Adipocyte (in vitro differentiated cells): ENCODE measurements at regions not wholly inside any gene's neighbourhood (a gene's known extent, or its start where the extent isn't known, plus 50 kb on each side); places are given as distances from the start of the nearest gene placed in this dataset.
"Not testable (repeated sequence)": the region's sequence is repeated elsewhere in the genome, so short reads cannot be mapped to it uniquely, and the experiment has no call there.

ENCODE experiments used
- DNase-seq: peaks from one replicate; pipeline ENCODE4 v3.0.0-alpha.2; 2015; ENCODE audit warnings: low read depth
- H3K27me3 ChIP-seq: replicated peaks from 2 replicates; pipeline ENCODE4 v1.7.0; 2013; ENCODE audit warnings: mild to moderate bottlenecking, low read length, moderate library complexity; ENCODE audit not compliant: control insufficient read depth, insufficient read depth
- H3K36me3 ChIP-seq: 2 replicates; pipeline ENCODE4 v1.7.0; 2013; ENCODE audit warnings: low read length, mild to moderate bottlenecking, moderate library complexity; ENCODE audit not compliant: control insufficient read depth, insufficient read depth, severe bottlenecking
- H3K4me1 ChIP-seq: 2 replicates; pipeline ENCODE4 v1.7.0; 2013; ENCODE audit warnings: mild to moderate bottlenecking, low read length, moderate library complexity; ENCODE audit not compliant: control insufficient read depth, insufficient read depth
- H3K4me3 ChIP-seq: 2 replicates; pipeline ENCODE4 v1.7.0; 2013; ENCODE audit warnings: mild to moderate bottlenecking, low read length, moderate library complexity
- H3K9ac ChIP-seq: 2 replicates; pipeline ENCODE4 v1.7.0; 2013; ENCODE audit warnings: mild to moderate bottlenecking, low read length, moderate library complexity
- H3K9me3 ChIP-seq: 2 replicates; pipeline ENCODE4 v1.7.0; 2013; ENCODE audit warnings: mild to moderate bottlenecking, low read length, moderate library complexity; ENCODE audit not compliant: control insufficient read depth

GRCh38 chrX:121179972-121180371, 132.6 kb downstream of the GLUD2 start:
- peaks cover 6% of the 10 kb centered on the region for H3K9me3 ChIP-seq
- H3K36me3 ChIP-seq, result no peaks in the 10 kb centered on the region
- DNase-seq, result no peak
- no peak overlapping the region for H3K4me3 ChIP-seq
- no peaks in the 10 kb centered on the region for H3K4me1 ChIP-seq
- no peak overlapping the region for H3K9ac ChIP-seq
- no peaks in the 10 kb centered on the region for H3K27me3 ChIP-seq

DNA sequence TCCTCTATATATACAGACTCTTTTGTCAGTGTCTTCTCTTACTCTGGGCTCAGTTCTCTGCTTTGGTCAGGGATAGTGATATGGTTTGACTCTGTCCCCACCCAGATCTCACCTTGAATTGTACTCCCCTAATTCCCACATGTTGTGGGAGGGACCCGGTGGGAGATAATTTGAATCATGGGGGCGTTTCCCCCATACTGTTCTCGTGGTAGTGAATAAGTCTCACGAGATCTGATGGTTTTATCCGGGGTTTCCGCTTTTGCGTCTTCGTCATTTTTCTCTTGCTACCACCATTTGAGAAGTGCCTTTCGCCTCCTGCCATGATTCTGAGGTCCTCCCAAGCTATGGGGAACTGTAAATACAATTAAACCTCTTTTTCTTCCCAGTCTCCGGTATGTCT, 144.4 kb downstream of the GLUD2 start:
- no peaks in the 10 kb centered on the region for H3K36me3 ChIP-seq
- no peak overlapping the region for H3K9ac ChIP-seq
- DNase-seq, result no peak
- H3K4me1 ChIP-seq, result no peaks in the 10 kb centered on the region
- H3K27me3 ChIP-seq, result no peaks in the 10 kb centered on the region
- no peak overlapping the region for H3K4me3 ChIP-seq
- H3K9me3 ChIP-seq, result no peaks in the 10 kb centered on the region

- Histone ChIP-seq H3K9me3 (no peaks in the 10 kb centered on the region), H3K9ac (no peak overlapping the region), H3K4me3 (no peak overlapping the region), H3K4me1 (no peaks in the 10 kb centered on the region), H3K36me3 (no peaks in the 10 kb centered on the region), H3K27me3 (no peaks in the 10 kb centered on the region)
- DNase-seq, result no peak
Observed at GRCh38 chrX:121195719-121196118, 148.3 kb downstream of the GLUD2 start.

- H3K9me3 ChIP-seq, H3K36me3 ChIP-seq, H3K27me3 ChIP-seq, H3K9ac ChIP-seq, H3K4me1 ChIP-seq, DNase-seq: not testable (repeated sequence)
- peak overlapping the region; percentile 54 for H3K4me3 ChIP-seq
Observed at GRCh38 chrX:121196872-121197444, 149.5 kb downstream of the GLUD2 start.

- no peaks in the 10 kb centered on the region for H3K27me3 ChIP-seq
- no peaks in the 10 kb centered on the region for H3K36me3 ChIP-seq
- no peak for DNase-seq
- no peaks in the 10 kb centered on the region for H3K9me3 ChIP-seq
- H3K4me3 ChIP-seq, result no peak overlapping the region
- H3K9ac ChIP-seq, result no peak overlapping the region
- no peaks in the 10 kb centered on the region for H3K4me1 ChIP-seq
Observed at GRCh38 chrX:121208563-121208962, 161.2 kb downstream of the GLUD2 start.

- H3K9me3 ChIP-seq, result no peaks in the 10 kb centered on the region
- DNase-seq, result no peak
- H3K27me3 ChIP-seq, result no peaks in the 10 kb centered on the region
- no peaks in the 10 kb centered on the region for H3K4me1 ChIP-seq
- no peak overlapping the region for H3K9ac ChIP-seq
- no peaks in the 10 kb centered on the region for H3K36me3 ChIP-seq
- no peak overlapping the region for H3K4me3 ChIP-seq
Observed at GRCh38 chrX:121216641-121217374, 169.4 kb downstream of the GLUD2 start.

DNA sequence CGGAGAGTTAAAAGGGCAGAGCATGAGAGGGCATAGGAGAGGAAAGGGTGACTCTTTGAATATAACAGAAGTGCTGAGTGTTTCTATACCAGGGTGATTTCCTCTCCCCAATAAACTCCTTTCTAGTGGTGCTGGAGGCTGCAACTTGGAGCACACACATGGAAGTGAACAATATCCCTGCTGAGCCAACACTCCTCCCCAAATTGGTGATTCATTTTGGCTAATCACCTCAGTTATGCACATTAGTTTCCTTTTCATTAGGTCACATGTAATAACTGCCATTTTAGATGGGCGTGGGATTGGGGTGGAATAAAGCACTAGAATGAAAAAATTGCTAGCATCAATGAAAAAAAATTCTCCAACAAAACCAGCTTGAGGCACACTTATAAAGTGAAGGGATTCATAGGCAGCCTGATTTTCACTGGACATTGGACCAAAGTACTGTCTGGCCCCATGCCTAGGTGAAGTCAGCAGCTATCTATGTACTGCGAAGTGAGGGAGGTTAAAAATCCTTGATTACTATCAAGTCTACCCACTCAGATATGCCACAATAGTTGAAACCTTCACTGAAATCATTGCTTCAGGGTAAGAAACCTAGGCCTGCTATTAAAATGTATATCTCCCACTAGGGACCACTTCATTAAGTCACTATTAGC, 174.0 kb downstream of the GLUD2 start:
- Histone ChIP-seq H3K9ac (no peak overlapping the region), H3K4me3 (no peak overlapping the region), H3K36me3 (no peaks in the 10 kb centered on the region), H3K27me3 (no peaks in the 10 kb centered on the region), H3K9me3 (no peaks in the 10 kb centered on the region), H3K4me1 (no peaks in the 10 kb centered on the region)
- DNase-seq, result no peak

DNA sequence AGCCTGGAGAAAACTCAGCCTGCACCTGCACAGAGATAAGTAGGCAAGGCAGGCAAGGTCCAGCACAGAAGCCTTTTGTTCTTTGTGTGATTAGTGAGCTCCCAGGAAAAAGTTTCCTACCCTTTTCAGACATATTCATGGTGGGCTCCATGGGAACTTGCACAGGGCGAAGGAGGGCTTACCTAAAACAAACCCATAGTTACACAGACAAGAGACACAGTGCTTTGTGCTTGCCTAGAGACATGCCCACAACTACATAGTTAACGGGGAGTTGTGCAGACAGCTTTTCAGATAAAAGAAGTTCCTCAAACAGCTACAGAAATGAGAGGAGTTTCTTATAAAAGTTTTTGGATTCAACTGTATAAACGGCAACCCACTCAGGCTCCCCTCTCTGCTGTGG, 180.5 kb downstream of the GLUD2 start:
- DNase-seq, result no peak
- no peaks in the 10 kb centered on the region for H3K27me3 ChIP-seq
- peaks cover 3% of the 10 kb centered on the region for H3K9me3 ChIP-seq
- no peak overlapping the region for H3K4me3 ChIP-seq
- H3K36me3 ChIP-seq, result no peaks in the 10 kb centered on the region
- H3K9ac ChIP-seq, result no peak overlapping the region
- no peaks in the 10 kb centered on the region for H3K4me1 ChIP-seq

- Histone ChIP-seq H3K27me3 (no peaks in the 10 kb centered on the region), H3K36me3 (no peaks in the 10 kb centered on the region), H3K4me3 (no peak overlapping the region), H3K9ac (no peak overlapping the region), H3K9me3 (peaks cover 15% of the 10 kb centered on the region), H3K4me1 (no peaks in the 10 kb centered on the region)
- no peak for DNase-seq
Observed at GRCh38 chrX:121231566-121232358, 184.4 kb downstream of the GLUD2 start.

DNA sequence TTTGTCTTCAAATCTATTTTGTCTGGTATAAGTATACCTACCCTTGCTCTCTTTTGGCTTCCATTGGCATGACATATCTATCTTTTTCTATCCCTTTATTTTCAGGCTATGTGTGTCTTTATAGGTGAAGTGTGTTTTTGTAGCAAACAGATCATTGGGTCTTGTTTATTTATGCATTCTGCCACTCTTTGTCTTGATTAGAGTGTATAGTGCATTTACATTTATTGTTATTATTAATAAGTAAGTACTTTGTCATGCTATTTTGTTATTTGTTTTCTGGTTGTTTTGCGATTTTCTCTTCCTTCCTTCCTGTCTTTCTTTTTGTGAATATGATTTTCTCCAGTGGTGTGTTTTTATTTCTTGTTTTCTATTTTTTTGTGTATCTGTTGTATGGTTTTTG, 188.6 kb downstream of the GLUD2 start:
- H3K9me3 ChIP-seq, result peaks cover 12% of the 10 kb centered on the region
- H3K27me3 ChIP-seq, result no peaks in the 10 kb centered on the region
- DNase-seq, result no peak
- H3K4me3 ChIP-seq, result no peak overlapping the region
- H3K4me1 ChIP-seq, result no peaks in the 10 kb centered on the region
- no peaks in the 10 kb centered on the region for H3K36me3 ChIP-seq
- H3K9ac ChIP-seq, result no peak overlapping the region

DNA sequence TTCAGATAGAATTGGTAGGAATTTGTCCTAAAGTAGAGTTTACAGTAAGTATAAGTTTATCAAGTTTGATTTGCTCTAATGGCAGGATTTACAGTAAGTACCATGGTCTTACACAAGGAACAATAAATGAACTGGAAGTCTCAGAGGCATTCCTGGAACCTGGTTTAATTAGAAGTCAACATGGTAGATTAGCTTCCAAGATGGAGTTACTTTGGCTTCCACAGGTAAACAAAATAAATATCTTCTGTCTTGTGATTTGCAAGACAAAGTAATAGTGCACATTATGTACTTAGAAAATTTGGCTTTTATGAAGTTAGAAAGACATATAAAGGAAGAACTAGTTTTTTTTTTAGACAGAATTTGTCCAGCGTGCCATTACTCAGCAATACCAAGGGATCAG, 190.7 kb downstream of the GLUD2 start:
- Histone ChIP-seq H3K27me3 (no peaks in the 10 kb centered on the region), H3K9ac (no peak overlapping the region), H3K4me1 (no peaks in the 10 kb centered on the region), H3K9me3 (peaks cover 12% of the 10 kb centered on the region), H3K36me3 (no peaks in the 10 kb centered on the region), H3K4me3 (no peak overlapping the region)
- no peak for DNase-seq
